HG02571 (cell line): ENCODE measurements at regions not wholly inside any gene's neighbourhood (a gene's known extent, or its start where the extent isn't known, plus 50 kb on each side); places are given as distances from the start of the nearest gene placed in this dataset.

ENCODE experiments used
- ATAC-seq: cut with Tn5 transposase; IDR thresholded peaks from one replicate; pipeline ENCODE4 v1.9.1; 2021; ENCODE audit warnings: mild to moderate bottlenecking, moderate library complexity; ENCODE audit not compliant: unreplicated experiment

GRCh38 chr6:44657206-44657819 lies 269.8 kb downstream of the CDC5L start:
- no peak for ATAC-seq

GRCh38 chr6:44658571-44658970 lies 271.1 kb downstream of the CDC5L start:
- no peak for ATAC-seq

- ATAC-seq = no peak
Measured at GRCh38 chr6:44659726-44660125, 272.2 kb downstream of the CDC5L start.

GRCh38 chr6:44660561-44661220 lies 273.2 kb downstream of the CDC5L start:
- no peak for ATAC-seq

- no peak for ATAC-seq
Measured at GRCh38 chr6:44661221-44662008, 273.9 kb downstream of the CDC5L start.

GRCh38 chr6:44662461-44663121 lies 275.1 kb downstream of the CDC5L start:
- no peak for ATAC-seq

GRCh38 chr6:44663860-44664634 lies 276.5 kb downstream of the CDC5L start:
- no peak for ATAC-seq

- ATAC-seq = no peak
Measured at GRCh38 chr6:44664716-44665115, 277.2 kb downstream of the CDC5L start.

GRCh38 chr6:44665143-44665542 lies 277.6 kb downstream of the CDC5L start:
- no peak for ATAC-seq

- no peak for ATAC-seq
Measured at GRCh38 chr6:44665683-44666082, 278.2 kb downstream of the CDC5L start.

- no peak for ATAC-seq
Measured at GRCh38 chr6:44666324-44666723, 278.8 kb downstream of the CDC5L start.

- no peak for ATAC-seq
Measured at GRCh38 chr6:44667226-44667625, 279.7 kb downstream of the CDC5L start.

GRCh38 chr6:44667668-44668390 lies 280.3 kb downstream of the CDC5L start:
- peak; percentile 59 for ATAC-seq

- ATAC-seq = no peak
Measured at GRCh38 chr6:44668391-44668930, 281.0 kb downstream of the CDC5L start.

- no peak for ATAC-seq
Measured at GRCh38 chr6:44668976-44669934, 281.7 kb downstream of the CDC5L start.

GRCh38 chr6:44670146-44670545 lies 282.6 kb downstream of the CDC5L start:
- ATAC-seq = no peak

GRCh38 chr6:44671333-44671732 lies 283.8 kb downstream of the CDC5L start:
- ATAC-seq = no peak

GRCh38 chr6:44672086-44672485 lies 284.6 kb downstream of the CDC5L start:
- ATAC-seq = no peak

GRCh38 chr6:44672841-44673240 lies 285.3 kb downstream of the CDC5L start:
- ATAC-seq = no peak
